Astrocyte of the cerebellum (primary cell): ENCODE measurements at regions not wholly inside any gene's neighbourhood (a gene's known extent, or its start where the extent isn't known, plus 50 kb on each side); places are given as distances from the start of the nearest gene placed in this dataset.
"Not testable (repeated sequence)": the region's sequence is repeated elsewhere in the genome, so short reads cannot be mapped to it uniquely, and the experiment has no call there.

Source experiments
- DNase-seq: peaks from one replicate; pipeline ENCODE4 v3.0.0-alpha.2; 2011; ENCODE audit warnings: low read depth
- H3K4me3 ChIP-seq: 2 replicates; pipeline ENCODE4 v1.5.1; 2011; ENCODE audit warnings: mild to moderate bottlenecking, low read depth, low read length, moderate library complexity
- CTCF ChIP-seq: IDR thresholded peaks from 2 replicates; pipeline ENCODE4 v1.5.1; 2012; ENCODE audit warnings: low read length, low read depth, moderate library complexity, mild to moderate bottlenecking; ENCODE audit errors: missing control alignments
- in situ Hi-C: cut with HindIII; loops from 2 replicates; pipeline ENCODE4 v1.10.0; 2017; ENCODE audit warnings: low sequenced_read_pairs

GRCh38 chrX:113399506-113400192 lies 559.0 kb upstream of the AMOT start:
- in situ Hi-C loops: no loop called here
- no peak overlapping the region for H3K4me3 ChIP-seq
- no peak for DNase-seq
- no peak for TF ChIP-seq CTCF

- in situ Hi-C loops: no loop called here
Measured at GRCh38 chrX:113392355-113392754, 551.7 kb upstream of the AMOT start.

DNA sequence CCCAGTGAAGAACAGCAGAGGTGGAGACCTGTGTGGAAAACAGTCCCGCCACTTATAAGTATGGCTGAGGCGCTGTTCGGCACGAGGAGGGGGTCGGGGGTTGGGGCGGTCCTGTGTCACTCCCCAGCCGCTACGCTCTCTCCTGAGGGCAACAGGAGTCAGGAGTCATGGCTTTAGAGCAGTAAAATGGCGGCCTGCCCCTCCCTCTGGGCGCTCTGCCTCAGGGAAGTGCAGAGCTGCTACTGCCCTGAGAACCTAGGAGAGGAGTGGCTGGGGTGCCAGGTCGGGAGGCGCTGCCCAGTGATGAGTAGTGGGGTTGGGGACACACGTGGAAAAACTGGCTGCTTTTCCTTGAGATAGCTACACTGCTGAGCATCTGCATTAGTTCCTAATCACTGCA lies 551.2 kb upstream of the AMOT start:
- no peak for TF ChIP-seq CTCF
- no peak overlapping the region for H3K4me3 ChIP-seq
- in situ Hi-C loops: no loop called here
- DNase-seq: no peak

More at GRCh38 chrX:113392355-113392754, 551.7 kb upstream of the AMOT start:
- no peak for DNase-seq
- TF ChIP-seq CTCF: no peak
- no peak overlapping the region for H3K4me3 ChIP-seq

DNA sequence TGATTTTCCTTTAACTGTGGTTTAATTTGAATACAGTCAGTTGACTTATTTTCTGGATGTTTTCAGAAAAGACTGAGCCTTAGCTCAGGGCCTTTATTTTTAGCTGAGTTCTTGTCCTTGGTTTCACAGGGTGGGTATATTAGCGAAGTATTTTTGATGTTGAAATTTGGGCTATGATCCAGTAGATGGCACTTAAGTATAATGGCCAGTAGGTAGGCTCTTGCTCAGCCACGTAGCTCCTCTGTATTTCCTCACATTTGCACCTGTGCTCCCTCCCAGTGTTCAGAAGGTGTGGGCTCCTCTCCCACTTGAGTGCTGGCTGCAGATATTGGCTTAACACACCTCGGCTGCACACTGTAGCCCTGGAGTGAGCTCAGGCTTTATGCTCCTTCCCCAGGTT lies 549.9 kb upstream of the AMOT start:
- DNase-seq: no peak
- TF ChIP-seq CTCF: no peak
- in situ Hi-C loops: no loop called here

DNA sequence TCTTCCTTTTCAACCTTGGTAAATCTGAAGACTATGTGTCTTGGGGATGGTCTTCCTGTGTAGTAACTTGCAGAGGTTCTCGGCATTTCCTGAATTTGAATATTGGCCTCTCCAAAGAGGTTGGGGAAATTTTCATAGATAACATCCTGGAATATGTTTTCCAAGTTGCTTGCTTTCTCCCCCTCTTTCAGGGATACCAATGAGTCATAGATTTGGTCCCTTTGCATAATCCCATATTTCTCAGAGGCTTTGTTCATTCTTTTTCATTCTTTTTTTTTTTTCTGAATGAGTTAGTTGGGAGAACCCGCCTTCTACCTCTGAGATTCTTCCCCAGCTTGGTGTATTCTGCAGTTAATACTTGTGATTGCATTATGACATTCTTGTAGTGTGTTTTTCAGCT lies 549.2 kb upstream of the AMOT start:
- no peak for TF ChIP-seq CTCF
- no peak for DNase-seq
- in situ Hi-C loops: no loop called here
- H3K4me3 ChIP-seq: no peak overlapping the region

More for the DNA sequence above, 549.9 kb upstream of the AMOT start:
- no peak overlapping the region for H3K4me3 ChIP-seq

DNA sequence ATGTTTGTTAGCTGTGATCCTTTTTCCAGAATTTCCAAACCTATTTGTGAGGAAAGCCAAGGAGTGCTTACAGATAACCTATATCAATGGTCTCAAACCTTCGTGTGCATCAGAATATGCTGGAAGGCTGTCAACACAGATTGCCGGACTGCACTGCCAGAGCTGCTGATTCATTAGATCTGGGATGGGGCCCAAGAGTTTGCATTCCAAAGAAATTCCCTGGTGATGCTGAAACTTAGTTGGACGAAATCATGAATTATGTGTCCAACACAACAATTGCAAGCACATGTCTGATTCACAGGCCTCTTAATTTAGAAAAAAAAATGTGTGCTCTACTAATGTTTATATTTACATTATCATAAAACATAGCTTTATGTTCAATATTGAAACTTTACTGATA lies 544.0 kb upstream of the AMOT start:
- peak; percentile 73 for DNase-seq
- in situ Hi-C loops: no loop called here
- no peak overlapping the region for H3K4me3 ChIP-seq
- no peak for TF ChIP-seq CTCF

DNA sequence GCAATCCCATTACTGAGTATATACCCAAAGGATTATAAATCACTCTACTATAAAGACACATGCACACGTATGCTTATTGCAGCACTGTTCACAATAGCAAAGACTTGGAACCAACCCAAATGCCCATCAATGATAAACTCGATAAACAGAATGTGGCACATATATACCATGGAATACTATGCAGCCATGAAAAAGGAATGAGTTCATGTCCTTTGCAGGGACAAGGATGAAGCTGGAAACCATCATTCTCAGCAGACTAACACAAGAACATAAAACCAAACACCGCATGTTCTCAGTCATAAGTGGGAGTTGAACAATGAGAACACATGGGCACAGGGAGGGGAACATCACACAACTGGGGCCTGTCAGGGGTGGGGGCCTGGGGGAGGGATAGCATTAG lies 532.8 kb upstream of the AMOT start:
- H3K4me3 ChIP-seq, in situ Hi-C loops, DNase-seq: not testable (repeated sequence)
